A549 (cell line): ENCODE measurements at regions not wholly inside any gene's neighbourhood (a gene's known extent, or its start where the extent isn't known, plus 50 kb on each side); places are given as distances from the start of the nearest gene placed in this dataset.

ENCODE experiments used
- ATAC-seq, 2 experiments: fragments of 200-7000 bp in 1 of 2; fragments of >200 bp in 1 of 2; cut with Nextera tagmentation in 1 of 2; cut with Tn5 transposase in 1 of 2; 3 replicates each; pipeline versions ENCODE4 v1.8.0 to v1.9.1; 2018 to 2020; ENCODE audit warnings: mild to moderate bottlenecking in 1 of 2, moderate library complexity in 1 of 2
- CTCF ChIA-PET: fragments of 300-600 bp; sonication (Branson Sonifier 250); formaldehyde crosslinking; extraction: SDS; loops from one replicate; lab custom pipeline; 2021; ENCODE audit warnings: antibody characterized with exemption, inconsistent platforms; lab: Yijun Ruan, JAX
- POLR2A ChIA-PET: fragments of 350-600 bp; formaldehyde crosslinking; extraction: SDS; loops from one replicate; lab custom pipeline; 2021; ENCODE audit warnings: antibody characterized with exemption, inconsistent platforms; lab: Yijun Ruan, JAX
- DNase-seq, 2 experiments: peaks; one replicate each; pipeline versions ENCODE4 v3.0.0 to v3.0.0-alpha.2; 2011 to 2016; ENCODE audit warnings: low read depth in 1 of 2, low spot score in 1 of 2
- FAIRE-seq: peaks from 2 replicates; lab custom pipeline; 2011; peaks lifted over from hg19 to GRCh38; lab: Jason Lieb, UNC
- H3K27ac ChIP-seq, 2 experiments: fragments of >200 bp; sonication (Bioruptor Twin); formaldehyde crosslinking; 3 replicates each; pipeline ENCODE4 v1.5.1; 2016 to 2017
- H3K4me1 ChIP-seq: fragments of >200 bp; sonication (Bioruptor Twin); formaldehyde crosslinking; 3 replicates; pipeline ENCODE4 v1.6.1; 2016
- H3K4me2 ChIP-seq: fragments of >200 bp; sonication (Bioruptor Twin); formaldehyde crosslinking; 3 replicates; pipeline ENCODE4 v1.6.1; 2016
- H3K4me3 ChIP-seq: fragments of >200 bp; sonication (Bioruptor Twin); formaldehyde crosslinking; 3 replicates; pipeline ENCODE4 v1.5.1; 2016
- H3K9me3 ChIP-seq: fragments of >200 bp; sonication (Bioruptor Twin); formaldehyde crosslinking; 3 replicates; pipeline ENCODE4 v1.6.1; 2016
- CEBPB ChIP-seq, 2 experiments: fragments of >200 bp in 1 of 2; sonication (Bioruptor Twin) in 1 of 2; formaldehyde crosslinking in 1 of 2; IDR thresholded peaks; 2 replicates each; pipeline ENCODE4 v1.6.1; 2012 to 2016
- EHF ChIP-seq: fragments of 250-450 bp; sonication (Bioruptor Pico); IDR thresholded peaks from 2 replicates; pipeline ENCODE4 v1.5.0; 2020; ENCODE audit warnings: mild to moderate bottlenecking
- EHMT2 ChIP-seq: fragments of 200-600 bp; sonication (generic); IDR thresholded peaks from 2 replicates; pipeline ENCODE4 v1.6.1; 2016; ENCODE audit warnings: antibody characterized with exemption, low read depth, mild to moderate bottlenecking, moderate library complexity
- ESRRA ChIP-seq: fragments of 150-350 bp; IDR thresholded peaks from 2 replicates; pipeline ENCODE4 v1.6.1; 2014; ENCODE audit warnings: mild to moderate bottlenecking, low read length, borderline replicate concordance
- FOSB ChIP-seq: fragments of 250-450 bp; sonication (Bioruptor Pico); IDR thresholded peaks from 2 replicates; pipeline ENCODE4 v1.5.0; 2020; ENCODE audit warnings: mild to moderate bottlenecking, moderate library complexity
- FOSL2 ChIP-seq, 2 experiments: fragments of 450-650 bp in 1 of 2; fragments of >200 bp in 1 of 2; sonication (Bioruptor Twin) in 1 of 2; formaldehyde crosslinking; IDR thresholded peaks; 2 replicates each; pipeline versions ENCODE4 v1.5.0 to v1.6.1; 2016 to 2020; ENCODE audit warnings: mild to moderate bottlenecking in 1 of 2, moderate library complexity in 1 of 2
- FOXS1 ChIP-seq: fragments of 250-450 bp; sonication (Bioruptor Pico); IDR thresholded peaks from 2 replicates; pipeline ENCODE4 v1.5.0; 2020; ENCODE audit warnings: mild to moderate bottlenecking, moderate library complexity
- GATA3 ChIP-seq: IDR thresholded peaks from 2 replicates; pipeline ENCODE4 v1.6.1; 2012; ENCODE audit warnings: borderline replicate concordance
- HOXB5 ChIP-seq: fragments of 250-450 bp; sonication (Bioruptor Pico); IDR thresholded peaks from 2 replicates; pipeline ENCODE4 v1.5.0; 2020; ENCODE audit warnings: mild to moderate bottlenecking, moderate library complexity
- JUN ChIP-seq, 2 experiments: fragments of >200 bp; sonication (Bioruptor Twin); formaldehyde crosslinking; IDR thresholded peaks; 2 replicates in 1 of 2; 3 replicates in 1 of 2; pipeline ENCODE4 v1.6.1; 2016 to 2017
- JUNB ChIP-seq: fragments of >200 bp; sonication (Bioruptor Twin); formaldehyde crosslinking; IDR thresholded peaks from 2 replicates; pipeline ENCODE4 v1.6.1; 2016
- KDM1A ChIP-seq: fragments of 200-600 bp; sonication (generic); IDR thresholded peaks from 2 replicates; pipeline ENCODE4 v1.6.1; 2016; ENCODE audit warnings: low read depth, mild to moderate bottlenecking
- MYC ChIP-seq: IDR thresholded peaks from 2 replicates; pipeline ENCODE4 v1.6.1; 2012; ENCODE audit warnings: mild to moderate bottlenecking, inconsistent platforms, low read length, improper control_type of control experiment, borderline replicate concordance
- NFE2L2 ChIP-seq: fragments of 150-350 bp; conservative IDR thresholded peaks from 2 replicates; pipeline ENCODE4 v1.6.1; 2014; ENCODE audit warnings: low read length
- NPAS2 ChIP-seq: fragments of 250-450 bp; sonication (Bioruptor Pico); IDR thresholded peaks from 2 replicates; pipeline ENCODE4 v1.8.0; 2022; ENCODE audit warnings: mild to moderate bottlenecking, moderate library complexity, borderline replicate concordance
- PHF8 ChIP-seq: fragments of 200-600 bp; sonication (generic); IDR thresholded peaks from 2 replicates; pipeline ENCODE4 v1.6.1; 2016; ENCODE audit warnings: low read depth, mild to moderate bottlenecking, antibody characterized with exemption, moderate library complexity, borderline replicate concordance
- RFX5 ChIP-seq: fragments of 450-650 bp; IDR thresholded peaks from 2 replicates; pipeline ENCODE4 v1.7.1; 2014; ENCODE audit warnings: antibody characterized with exemption, mild to moderate bottlenecking, moderate library complexity
- RNF2 ChIP-seq: fragments of 200-600 bp; sonication (generic); IDR thresholded peaks from 2 replicates; pipeline ENCODE4 v1.6.1; 2016; ENCODE audit warnings: low read depth, mild to moderate bottlenecking, antibody characterized with exemption, moderate library complexity, borderline replicate concordance
- ZNF302 ChIP-seq: fragments of 250-450 bp; sonication (Bioruptor Pico); IDR thresholded peaks from 2 replicates; pipeline ENCODE4 v1.9.0; 2021; ENCODE audit warnings: inconsistent platforms, mild to moderate bottlenecking, moderate library complexity
- ZSCAN20 ChIP-seq: fragments of 250-450 bp; sonication (Bioruptor Pico); IDR thresholded peaks from 2 replicates; pipeline ENCODE4 v1.8.0; 2022; ENCODE audit warnings: mild to moderate bottlenecking, moderate library complexity
- WGBS: methylation state at CpG from one replicate; pipeline ENCODE4 v1.1.6; 2017; ENCODE audit errors: missing lambda C conversion rate; 5-methylcytosine and 5-hydroxymethylcytosine counted together
- TF ChIP-seq, protein P1 (sequence below): fragments of >200 bp; sonication (Bioruptor Twin); formaldehyde crosslinking; IDR thresholded peaks from 2 replicates; pipeline ENCODE4 v1.6.1; 2016
- TF ChIP-seq, protein P2 (sequence below): IDR thresholded peaks from 2 replicates; pipeline ENCODE4 v1.6.1; 2012
- TF ChIP-seq, protein P3 (sequence below): IDR thresholded peaks from 2 replicates; pipeline ENCODE4 v1.6.1; 2012; ENCODE audit warnings: low read depth, borderline replicate concordance
- TF ChIP-seq, protein P4 (sequence below): fragments of >200 bp; sonication (Bioruptor Twin); formaldehyde crosslinking; IDR thresholded peaks from 3 replicates; pipeline ENCODE4 v1.5.1; 2016

DNA sequence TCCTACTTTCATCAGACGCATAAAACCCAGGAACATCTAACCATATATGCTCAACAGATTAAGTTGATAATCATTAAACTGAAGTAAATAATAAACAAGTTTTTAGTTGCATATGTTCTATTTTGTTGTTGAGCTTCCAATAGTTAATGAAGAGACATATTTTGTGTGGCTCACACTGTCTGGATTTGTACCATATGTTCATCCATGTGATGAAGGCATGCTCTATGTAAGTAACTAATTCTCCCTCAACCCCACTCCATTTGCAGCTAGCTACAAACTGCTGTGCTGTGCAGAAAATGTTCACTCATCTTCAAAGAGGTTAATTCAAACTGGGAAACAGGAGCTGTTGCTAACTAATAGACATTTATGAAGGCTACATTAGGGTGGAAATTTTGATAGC is 589.7 kb upstream of the LRRC4C start (continued):
- no peak for TF ChIP-seq JUN (IDR thresholded peaks at IDR 0.05)
- TF ChIP-seq NPAS2 (CRISPR knock-in tag), result no peak
- no peak for TF ChIP-seq JUNB
- no peak for TF ChIP-seq ZNF302 (CRISPR knock-in tag)
- TF ChIP-seq CEBPB (IDR thresholded peaks at IDR 0.05), result no peak
- no peak for TF ChIP-seq FOSL2 (IDR thresholded peaks at IDR 0.05)
- TF ChIP-seq FOSL2 (CRISPR knock-in tag; IDR thresholded peaks at IDR 0.05), result no peak

DNA sequence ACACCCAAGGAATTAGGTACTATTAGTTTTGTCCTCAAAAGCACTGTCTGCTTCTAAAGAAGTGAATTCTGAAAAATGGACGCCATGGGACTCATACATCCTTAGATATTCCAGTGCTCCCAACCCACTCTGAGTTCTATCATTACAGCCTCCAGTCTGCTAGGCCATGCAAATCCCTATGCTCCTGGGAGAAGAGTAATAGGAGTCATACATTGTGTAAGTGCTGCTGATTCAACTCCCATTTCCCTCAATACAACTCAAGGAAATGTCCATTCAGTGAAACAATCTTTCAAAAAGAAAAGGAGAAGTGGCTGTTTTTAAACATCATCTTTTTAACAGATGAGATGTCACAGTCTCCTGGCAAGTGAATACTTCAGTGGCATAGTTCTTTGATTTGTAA is 590.2 kb upstream of the LRRC4C start:
- H3K4me2 ChIP-seq, result no peak overlapping the region
- no peak for TF ChIP-seq EHF (CRISPR knock-in tag)
- TF ChIP-seq, protein P1, sequence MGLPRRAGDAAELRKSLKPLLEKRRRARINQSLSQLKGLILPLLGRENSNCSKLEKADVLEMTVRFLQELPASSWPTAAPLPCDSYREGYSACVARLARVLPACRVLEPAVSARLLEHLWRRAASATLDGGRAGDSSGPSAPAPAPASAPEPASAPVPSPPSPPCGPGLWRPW, result no peak
- no peak for TF ChIP-seq NFE2L2
- TF ChIP-seq RNF2, result no peak
- no peak for TF ChIP-seq NPAS2 (CRISPR knock-in tag)
- TF ChIP-seq GATA3, result no peak
- TF ChIP-seq KDM1A, result no peak
- ATAC-seq (no peak), FAIRE-seq (no peak), DNase-seq (no peak)
- POLR2A ChIA-PET, result no interaction called here
- H3K9me3 ChIP-seq, result 0 out of 3 replicates have a peak, but pooled peaks cover 2% of the 10 kb centered on the region
- no peaks in the 10 kb centered on the region for H3K4me1 ChIP-seq
- CTCF ChIA-PET, result no interaction called here
- 0% methylated on average over 1 of the region's 1 CpG for WGBS
- no peak overlapping the region for H3K27ac ChIP-seq
- H3K4me3 ChIP-seq, result no peak overlapping the region

DNA sequence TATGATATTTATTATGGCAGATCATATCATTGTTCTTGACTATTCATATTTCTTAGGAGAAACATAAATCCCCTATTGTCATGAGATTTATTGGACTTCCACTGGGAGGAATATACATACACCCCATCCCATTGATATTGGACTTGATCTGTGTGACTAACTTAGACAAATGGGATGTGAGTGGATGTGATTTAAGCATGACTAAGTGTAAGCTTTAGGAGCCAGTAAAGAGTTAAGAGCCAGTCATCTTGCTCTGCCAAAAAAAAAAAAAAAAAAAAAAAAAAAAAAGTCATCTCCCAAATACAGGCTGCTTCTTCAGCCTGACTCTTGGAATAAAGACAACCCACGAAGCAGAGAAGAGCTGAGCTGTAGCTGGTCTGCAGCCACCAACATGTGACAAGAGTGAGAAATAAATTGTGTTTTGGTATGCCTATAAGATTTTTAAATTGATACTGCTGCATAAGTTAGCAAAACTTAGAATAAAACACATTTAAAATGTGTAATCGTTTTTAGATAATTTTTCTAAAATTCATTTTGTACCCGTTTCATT is 595.0 kb upstream of the LRRC4C start:
- Histone ChIP-seq H3K9me3 (0 out of 3 replicates have a peak, but pooled peaks cover 2% of the 10 kb centered on the region), H3K4me1 (no peaks in the 10 kb centered on the region), H3K27ac (no peak overlapping the region), H3K4me2 (no peak overlapping the region), H3K4me3 (no peak overlapping the region)
- FAIRE-seq, result no peak
- no peak for TF ChIP-seq FOSB (CRISPR knock-in tag)
- no peak for TF ChIP-seq PHF8
- TF ChIP-seq ESRRA, result no peak
- TF ChIP-seq, protein P2, sequence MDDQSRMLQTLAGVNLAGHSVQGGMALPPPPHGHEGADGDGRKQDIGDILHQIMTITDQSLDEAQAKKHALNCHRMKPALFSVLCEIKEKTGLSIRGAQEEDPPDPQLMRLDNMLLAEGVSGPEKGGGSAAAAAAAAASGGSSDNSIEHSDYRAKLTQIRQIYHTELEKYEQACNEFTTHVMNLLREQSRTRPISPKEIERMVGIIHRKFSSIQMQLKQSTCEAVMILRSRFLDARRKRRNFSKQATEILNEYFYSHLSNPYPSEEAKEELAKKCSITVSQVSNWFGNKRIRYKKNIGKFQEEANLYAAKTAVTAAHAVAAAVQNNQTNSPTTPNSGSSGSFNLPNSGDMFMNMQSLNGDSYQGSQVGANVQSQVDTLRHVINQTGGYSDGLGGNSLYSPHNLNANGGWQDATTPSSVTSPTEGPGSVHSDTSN, result no peak
- TF ChIP-seq ZSCAN20 (CRISPR knock-in tag), result no peak
- no peak for TF ChIP-seq FOXS1 (CRISPR knock-in tag)
- no peak for TF ChIP-seq JUNB
- TF ChIP-seq, protein P3, sequence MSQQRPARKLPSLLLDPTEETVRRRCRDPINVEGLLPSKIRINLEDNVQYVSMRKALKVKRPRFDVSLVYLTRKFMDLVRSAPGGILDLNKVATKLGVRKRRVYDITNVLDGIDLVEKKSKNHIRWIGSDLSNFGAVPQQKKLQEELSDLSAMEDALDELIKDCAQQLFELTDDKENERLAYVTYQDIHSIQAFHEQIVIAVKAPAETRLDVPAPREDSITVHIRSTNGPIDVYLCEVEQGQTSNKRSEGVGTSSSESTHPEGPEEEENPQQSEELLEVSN, result no peak
- no peak for TF ChIP-seq HOXB5 (CRISPR knock-in tag)
- no peak for TF ChIP-seq RFX5
- no peak for TF ChIP-seq MYC
- no peak for TF ChIP-seq EHMT2
- TF ChIP-seq, protein P4, sequence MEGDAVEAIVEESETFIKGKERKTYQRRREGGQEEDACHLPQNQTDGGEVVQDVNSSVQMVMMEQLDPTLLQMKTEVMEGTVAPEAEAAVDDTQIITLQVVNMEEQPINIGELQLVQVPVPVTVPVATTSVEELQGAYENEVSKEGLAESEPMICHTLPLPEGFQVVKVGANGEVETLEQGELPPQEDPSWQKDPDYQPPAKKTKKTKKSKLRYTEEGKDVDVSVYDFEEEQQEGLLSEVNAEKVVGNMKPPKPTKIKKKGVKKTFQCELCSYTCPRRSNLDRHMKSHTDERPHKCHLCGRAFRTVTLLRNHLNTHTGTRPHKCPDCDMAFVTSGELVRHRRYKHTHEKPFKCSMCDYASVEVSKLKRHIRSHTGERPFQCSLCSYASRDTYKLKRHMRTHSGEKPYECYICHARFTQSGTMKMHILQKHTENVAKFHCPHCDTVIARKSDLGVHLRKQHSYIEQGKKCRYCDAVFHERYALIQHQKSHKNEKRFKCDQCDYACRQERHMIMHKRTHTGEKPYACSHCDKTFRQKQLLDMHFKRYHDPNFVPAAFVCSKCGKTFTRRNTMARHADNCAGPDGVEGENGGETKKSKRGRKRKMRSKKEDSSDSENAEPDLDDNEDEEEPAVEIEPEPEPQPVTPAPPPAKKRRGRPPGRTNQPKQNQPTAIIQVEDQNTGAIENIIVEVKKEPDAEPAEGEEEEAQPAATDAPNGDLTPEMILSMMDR, result no peak
- DNase-seq, result no peak
- 1% methylated on average over 3 of the region's 3 CpGs for WGBS
- no peak for ATAC-seq
- ChIA-PET POLR2A (no interaction called here), CTCF (no interaction called here)
